GM18499 (cell line): ENCODE measurements at regions not wholly inside any gene's neighbourhood (a gene's known extent, or its start where the extent isn't known, plus 50 kb on each side); places are given as distances from the start of the nearest gene placed in this dataset.

Experiments used
- ATAC-seq: cut with Tn5 transposase; IDR thresholded peaks from one replicate; pipeline ENCODE4 v1.9.1; 2021; ENCODE audit warnings: moderate number of reproducible peaks; ENCODE audit not compliant: insufficient read depth, unreplicated experiment

DNA sequence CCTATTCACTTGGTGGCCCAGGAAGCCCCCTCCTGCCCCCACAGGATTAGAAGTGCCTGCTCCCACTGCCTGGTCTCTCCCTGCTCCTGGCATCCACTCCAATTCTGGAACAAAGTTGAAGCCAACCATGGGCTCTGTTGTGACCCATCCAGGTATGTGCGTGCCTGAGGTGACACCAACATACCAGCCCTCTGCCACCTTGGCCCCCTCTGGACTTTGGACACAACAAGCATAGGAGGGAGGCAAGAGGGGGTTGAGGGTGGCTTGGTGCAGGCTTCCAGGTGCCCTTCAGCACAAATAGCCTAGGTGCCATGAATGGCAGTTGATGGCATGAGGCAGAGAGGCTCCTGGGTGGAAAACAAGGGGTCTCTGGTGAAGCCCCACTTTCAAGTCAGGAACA is 600.9 kb downstream of the SI start:
- no peak for ATAC-seq

DNA sequence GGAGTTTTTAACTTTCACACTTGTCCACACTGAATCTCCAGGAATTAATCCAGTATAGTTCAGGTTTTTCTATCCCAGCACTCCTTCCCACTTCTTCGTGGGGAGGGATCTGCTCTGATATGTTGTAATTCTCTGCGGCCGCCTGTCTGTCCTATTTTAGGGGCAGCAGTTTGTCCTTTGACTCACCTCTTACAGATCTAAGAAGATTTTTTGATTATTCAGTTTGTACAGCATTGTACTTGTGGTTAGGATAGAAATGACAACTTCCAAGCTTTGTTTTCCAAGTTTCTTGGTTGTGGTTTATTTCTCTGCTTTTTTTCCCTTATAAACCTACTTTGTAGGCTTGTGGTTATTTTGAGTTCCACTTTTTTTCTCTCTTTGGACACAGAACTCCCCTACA is 601.7 kb downstream of the SI start:
- ATAC-seq, result no peak

GRCh38 chr3:164470471-164470870 is 607.8 kb downstream of the SI start:
- no peak for ATAC-seq

- ATAC-seq, result no peak
Observed at GRCh38 chr3:164468055-164468454, 610.2 kb downstream of the SI start.

- no peak for ATAC-seq
Observed at GRCh38 chr3:164467007-164467406, 611.3 kb downstream of the SI start.

GRCh38 chr3:164465172-164465571 is 613.1 kb downstream of the SI start:
- ATAC-seq, result no peak

DNA sequence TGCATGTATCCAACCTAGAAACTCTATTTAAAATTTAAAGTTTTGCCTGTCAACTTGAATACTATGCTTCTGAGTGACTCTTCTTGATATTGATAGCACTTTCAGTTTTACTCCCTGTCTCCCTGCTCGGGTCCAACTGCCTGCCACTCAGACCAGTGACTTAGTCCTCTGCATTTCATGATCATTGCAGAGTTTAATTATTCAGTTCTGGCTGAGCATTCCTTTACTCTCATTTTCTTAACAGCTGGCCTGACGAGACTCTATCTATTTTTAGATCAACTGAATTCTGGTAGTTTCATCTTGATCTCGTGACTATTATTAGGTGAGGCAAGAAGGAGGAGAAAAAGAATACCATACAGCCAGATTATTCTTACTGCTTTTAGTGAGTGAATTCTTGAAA is 617.4 kb downstream of the SI start:
- ATAC-seq, result no peak

DNA sequence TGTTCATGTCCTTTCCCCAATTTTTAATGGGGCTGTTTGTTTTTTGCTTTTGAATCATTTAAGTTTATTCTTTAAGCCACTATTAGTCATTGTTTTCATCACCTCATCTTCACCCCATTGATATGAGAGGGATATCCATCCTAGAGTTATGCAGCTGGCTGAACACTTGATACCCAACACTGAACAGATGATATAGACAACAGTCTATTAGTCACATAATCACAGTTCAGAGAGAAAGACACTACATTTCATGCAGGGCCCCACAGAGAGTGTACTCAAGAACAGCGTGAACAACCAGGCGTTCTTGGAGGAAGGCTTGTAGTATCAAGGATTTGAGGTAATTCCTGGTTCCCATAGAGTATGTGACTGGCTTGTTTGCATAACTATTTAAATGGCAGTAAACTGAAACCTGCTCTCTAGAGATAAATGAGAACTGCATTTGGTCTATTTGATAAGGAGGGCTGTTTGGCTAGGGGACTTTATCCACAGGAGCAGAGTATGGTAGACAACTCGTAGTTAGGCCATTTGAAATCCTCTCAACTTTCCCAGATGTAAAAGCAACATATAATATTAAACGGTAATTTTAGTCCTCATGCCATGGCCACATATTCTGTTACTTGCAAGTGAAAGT is 618.7 kb downstream of the SI start:
- no peak for ATAC-seq

DNA sequence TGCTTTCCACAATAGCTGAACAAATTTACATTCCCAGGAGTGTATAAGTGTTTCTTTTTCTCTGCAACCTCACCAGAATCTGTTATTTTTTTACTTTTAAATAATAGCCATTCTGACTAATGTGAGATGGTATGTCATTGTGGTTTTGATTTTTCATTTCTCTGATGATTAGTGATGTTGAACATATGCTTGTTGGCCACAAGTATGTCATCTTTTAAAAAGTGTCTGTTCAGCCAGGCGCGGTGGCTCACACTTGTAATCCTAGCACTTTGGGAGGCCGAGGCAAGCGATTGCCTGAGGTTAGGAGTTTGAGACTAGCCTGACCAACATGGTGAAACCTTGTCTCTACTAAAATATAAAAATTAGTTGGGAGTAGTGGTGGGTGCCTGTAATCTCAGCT is 619.3 kb downstream of the SI start:
- ATAC-seq, result no peak

DNA sequence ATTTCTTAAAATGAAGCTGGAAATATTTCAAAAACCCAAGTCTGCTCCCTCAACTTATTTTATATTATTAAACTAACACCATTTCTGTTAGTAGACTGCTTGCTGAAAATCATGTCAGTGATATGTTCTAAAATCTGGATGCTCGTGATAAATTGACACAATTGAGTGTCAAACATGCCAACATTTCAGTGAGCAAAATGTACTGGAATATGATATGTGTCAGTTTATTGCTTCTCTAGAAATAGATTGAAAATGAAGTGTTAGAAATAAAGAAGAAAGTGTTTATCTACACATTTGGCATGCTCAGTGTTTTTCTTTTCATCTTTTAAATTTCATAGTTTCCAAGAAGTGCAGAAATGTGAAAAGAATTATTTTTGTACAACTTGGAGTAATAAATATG is 624.6 kb downstream of the SI start:
- no peak for ATAC-seq

- no peak for ATAC-seq
Observed at GRCh38 chr3:164452707-164453106, 625.6 kb downstream of the SI start.

GRCh38 chr3:164451072-164451910 is 627.0 kb downstream of the SI start:
- ATAC-seq, result no peak

- ATAC-seq, result no peak
Observed at GRCh38 chr3:164450276-164450905, 627.9 kb downstream of the SI start.

DNA sequence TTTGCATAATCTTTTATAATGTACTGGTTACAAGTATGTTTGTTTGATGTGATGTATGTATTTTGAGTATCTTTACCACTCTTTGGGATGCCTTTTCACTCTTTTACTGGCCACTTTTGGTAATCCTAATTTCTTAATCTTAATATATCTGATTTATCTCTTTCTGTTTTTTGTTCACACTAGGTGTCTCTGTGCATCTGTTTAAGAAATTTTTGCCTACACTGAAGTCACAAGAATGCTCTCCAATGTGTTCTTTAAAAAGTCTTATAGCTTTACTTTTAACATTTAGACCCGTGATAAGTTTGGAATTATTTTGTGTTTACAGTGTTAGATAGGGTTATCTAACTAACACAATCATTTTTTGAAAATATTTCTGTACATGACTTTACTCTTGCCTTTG is 659.1 kb downstream of the SI start:
- no peak for ATAC-seq

- ATAC-seq, result no peak
Observed at GRCh38 chr3:164418414-164418813, 659.9 kb downstream of the SI start.

DNA sequence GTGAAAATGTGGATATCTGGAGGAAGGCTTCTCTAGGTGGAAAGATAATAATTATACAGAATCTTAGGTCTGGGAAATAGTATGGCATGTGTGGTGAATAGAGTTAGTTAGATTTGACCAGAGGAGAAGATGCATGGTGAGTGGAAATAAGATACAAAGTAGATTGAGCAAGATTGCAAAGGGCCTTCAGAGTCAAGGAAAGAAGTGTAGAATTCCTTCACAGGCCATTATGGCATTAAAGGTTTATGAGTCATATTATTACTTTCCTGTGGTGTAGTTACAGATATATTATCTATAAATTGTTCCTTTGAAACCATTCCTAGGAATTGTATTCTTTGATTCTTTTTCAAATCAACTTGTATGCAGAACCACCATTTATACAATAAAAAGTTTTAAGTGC is 660.3 kb downstream of the SI start:
- ATAC-seq, result no peak

DNA sequence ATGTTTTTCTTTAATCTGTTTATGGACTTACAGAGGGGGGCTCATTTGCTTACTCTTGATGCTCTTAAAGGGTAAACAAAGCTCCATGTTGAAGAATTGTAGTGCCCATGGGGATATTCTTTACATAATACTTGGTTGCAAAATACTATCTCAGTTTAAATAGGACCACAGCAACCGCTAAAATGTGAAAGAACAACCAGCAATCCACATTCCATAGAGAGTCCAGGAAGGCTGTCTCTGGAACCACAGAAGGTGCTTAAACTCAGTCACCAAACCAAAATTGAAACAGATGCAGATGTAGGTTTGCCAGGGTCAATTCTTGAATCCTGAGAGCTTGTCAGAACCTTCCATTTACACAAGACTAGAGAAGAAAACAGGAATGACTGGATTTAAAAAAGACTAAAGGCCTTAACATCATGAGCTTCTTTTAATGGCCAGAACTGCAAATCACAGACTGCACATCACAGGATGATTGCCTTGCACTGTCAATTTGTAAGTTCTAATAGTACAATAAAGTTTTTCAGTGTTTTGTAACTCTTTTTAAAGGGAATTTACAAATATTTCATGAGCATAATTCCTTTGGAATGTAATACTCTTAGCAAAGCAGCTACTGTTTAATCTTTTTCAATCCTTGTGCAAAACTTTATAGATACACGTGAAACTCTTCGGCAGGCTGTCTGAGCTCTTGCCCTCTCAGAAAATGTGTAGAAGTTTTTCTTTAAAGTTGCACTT is 661.6 kb downstream of the SI start:
- no peak for ATAC-seq

DNA sequence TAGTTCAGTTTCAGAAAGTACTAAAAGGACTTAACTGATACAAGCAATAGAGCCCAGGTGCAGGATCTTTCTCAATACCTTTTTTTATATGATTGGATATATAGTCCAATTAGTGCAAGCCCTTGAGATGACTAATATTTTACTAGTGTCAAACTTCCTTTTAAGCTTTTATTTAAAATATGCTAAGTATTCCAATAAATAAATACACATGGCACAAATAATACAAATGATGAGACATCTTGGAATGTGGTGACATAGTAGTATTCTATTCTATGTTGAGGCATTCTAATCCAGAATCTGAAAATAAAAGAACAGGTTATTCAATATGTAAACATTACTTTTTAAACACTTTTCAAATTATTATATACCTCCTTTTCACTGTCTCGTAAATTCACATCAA is 670.0 kb downstream of the SI start:
- ATAC-seq, result no peak

- no peak for ATAC-seq
Observed at GRCh38 chr3:164407111-164407510, 671.2 kb downstream of the SI start.

DNA sequence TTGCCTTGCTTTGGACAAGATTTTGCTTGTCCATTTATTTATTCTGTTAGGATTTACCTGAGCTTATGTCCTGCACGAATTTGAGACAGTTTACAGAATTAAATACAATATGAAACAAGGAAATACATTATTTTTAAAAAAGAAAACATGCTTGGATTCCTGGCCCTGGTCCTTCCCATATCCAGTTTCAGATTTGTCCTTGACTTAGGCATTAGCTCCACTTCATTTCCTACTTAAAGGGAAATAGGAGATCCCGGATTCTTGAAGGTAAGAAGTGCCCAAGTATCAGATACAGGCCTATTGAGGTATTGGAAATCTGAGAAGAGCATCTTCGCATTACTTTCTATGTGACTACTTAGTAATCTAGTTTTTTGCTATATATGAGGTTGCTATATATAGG is 672.0 kb downstream of the SI start:
- ATAC-seq, result no peak

DNA sequence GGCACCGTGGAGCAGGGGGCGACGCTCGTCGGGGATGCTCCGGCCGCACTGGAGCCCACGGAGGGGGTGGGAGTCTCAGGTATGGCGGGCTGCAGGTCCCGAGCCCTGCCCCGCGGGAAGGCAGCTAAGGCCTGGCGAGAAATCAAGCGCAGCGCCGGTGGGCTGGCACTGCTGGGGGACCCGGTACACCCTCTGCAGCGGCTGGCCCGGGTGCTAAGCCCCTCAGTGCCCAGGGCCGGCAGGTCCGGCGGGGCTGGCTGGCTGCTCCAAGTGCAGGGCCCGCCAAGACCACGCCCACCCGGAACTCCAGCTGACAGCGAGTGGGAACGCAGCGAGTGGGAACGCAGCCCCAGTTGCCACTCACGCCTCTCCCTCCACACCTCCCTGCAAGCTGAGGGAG is 676.4 kb downstream of the SI start:
- ATAC-seq, result no peak
